ENCODE measurements at regions not wholly inside any gene's neighbourhood (a gene's known extent, or its start where the extent isn't known, plus 50 kb on each side); places are given as distances from the start of the nearest gene placed in this dataset.

DNA sequence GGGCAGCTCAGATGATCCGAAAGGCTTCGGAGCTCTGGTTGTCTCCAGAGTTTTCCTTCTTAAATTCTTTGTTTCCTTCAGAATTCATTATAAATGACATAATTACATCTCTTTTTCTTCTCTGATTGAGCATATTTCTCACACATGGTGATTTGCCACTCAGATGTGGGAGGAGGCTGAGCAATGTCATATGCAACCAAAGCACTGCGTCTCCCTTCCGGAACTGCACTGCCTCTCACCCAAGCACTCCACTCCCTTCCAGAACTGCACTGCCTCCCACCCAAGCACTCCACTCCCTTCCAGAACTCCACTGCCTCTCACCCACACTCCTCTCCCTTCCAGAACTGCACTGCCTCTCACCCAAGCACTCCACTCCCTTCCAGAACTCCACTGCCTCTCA lies 131.5 kb downstream of the SALL1 start:
- TF ChIP-seq JUND (IDR thresholded peaks at IDR 0.05) = no peak
- TF ChIP-seq, protein P1, sequence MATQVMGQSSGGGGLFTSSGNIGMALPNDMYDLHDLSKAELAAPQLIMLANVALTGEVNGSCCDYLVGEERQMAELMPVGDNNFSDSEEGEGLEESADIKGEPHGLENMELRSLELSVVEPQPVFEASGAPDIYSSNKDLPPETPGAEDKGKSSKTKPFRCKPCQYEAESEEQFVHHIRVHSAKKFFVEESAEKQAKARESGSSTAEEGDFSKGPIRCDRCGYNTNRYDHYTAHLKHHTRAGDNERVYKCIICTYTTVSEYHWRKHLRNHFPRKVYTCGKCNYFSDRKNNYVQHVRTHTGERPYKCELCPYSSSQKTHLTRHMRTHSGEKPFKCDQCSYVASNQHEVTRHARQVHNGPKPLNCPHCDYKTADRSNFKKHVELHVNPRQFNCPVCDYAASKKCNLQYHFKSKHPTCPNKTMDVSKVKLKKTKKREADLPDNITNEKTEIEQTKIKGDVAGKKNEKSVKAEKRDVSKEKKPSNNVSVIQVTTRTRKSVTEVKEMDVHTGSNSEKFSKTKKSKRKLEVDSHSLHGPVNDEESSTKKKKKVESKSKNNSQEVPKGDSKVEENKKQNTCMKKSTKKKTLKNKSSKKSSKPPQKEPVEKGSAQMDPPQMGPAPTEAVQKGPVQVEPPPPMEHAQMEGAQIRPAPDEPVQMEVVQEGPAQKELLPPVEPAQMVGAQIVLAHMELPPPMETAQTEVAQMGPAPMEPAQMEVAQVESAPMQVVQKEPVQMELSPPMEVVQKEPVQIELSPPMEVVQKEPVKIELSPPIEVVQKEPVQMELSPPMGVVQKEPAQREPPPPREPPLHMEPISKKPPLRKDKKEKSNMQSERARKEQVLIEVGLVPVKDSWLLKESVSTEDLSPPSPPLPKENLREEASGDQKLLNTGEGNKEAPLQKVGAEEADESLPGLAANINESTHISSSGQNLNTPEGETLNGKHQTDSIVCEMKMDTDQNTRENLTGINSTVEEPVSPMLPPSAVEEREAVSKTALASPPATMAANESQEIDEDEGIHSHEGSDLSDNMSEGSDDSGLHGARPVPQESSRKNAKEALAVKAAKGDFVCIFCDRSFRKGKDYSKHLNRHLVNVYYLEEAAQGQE (IDR thresholded peaks at IDR 0.05; ENCODE audit: low read depth, low read length) = no peak
- TF ChIP-seq, protein P2, sequence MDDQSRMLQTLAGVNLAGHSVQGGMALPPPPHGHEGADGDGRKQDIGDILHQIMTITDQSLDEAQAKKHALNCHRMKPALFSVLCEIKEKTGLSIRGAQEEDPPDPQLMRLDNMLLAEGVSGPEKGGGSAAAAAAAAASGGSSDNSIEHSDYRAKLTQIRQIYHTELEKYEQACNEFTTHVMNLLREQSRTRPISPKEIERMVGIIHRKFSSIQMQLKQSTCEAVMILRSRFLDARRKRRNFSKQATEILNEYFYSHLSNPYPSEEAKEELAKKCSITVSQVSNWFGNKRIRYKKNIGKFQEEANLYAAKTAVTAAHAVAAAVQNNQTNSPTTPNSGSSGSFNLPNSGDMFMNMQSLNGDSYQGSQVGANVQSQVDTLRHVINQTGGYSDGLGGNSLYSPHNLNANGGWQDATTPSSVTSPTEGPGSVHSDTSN (IDR thresholded peaks at IDR 0.05) = no peak
- TF ChIP-seq NFIC (IDR thresholded peaks at IDR 0.05; ENCODE audit: borderline replicate concordance) = no peak
- TF ChIP-seq, protein P3, sequence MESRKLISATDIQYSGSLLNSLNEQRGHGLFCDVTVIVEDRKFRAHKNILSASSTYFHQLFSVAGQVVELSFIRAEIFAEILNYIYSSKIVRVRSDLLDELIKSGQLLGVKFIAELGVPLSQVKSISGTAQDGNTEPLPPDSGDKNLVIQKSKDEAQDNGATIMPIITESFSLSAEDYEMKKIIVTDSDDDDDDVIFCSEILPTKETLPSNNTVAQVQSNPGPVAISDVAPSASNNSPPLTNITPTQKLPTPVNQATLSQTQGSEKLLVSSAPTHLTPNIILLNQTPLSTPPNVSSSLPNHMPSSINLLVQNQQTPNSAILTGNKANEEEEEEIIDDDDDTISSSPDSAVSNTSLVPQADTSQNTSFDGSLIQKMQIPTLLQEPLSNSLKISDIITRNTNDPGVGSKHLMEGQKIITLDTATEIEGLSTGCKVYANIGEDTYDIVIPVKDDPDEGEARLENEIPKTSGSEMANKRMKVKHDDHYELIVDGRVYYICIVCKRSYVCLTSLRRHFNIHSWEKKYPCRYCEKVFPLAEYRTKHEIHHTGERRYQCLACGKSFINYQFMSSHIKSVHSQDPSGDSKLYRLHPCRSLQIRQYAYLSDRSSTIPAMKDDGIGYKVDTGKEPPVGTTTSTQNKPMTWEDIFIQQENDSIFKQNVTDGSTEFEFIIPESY (IDR thresholded peaks at IDR 0.05; ENCODE audit: borderline replicate concordance, low read depth) = no peak
- TF ChIP-seq RFX5 (IDR thresholded peaks at IDR 0.05; ENCODE audit: low read length) = no peak
- TF ChIP-seq, protein P4, sequence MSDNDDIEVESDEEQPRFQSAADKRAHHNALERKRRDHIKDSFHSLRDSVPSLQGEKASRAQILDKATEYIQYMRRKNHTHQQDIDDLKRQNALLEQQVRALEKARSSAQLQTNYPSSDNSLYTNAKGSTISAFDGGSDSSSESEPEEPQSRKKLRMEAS (IDR thresholded peaks at IDR 0.05; ENCODE audit: low read depth) = no peak
- TF ChIP-seq EP300 (IDR thresholded peaks at IDR 0.05; ENCODE audit: borderline replicate concordance in 1 of 2, low read depth in 1 of 2, low read length in 1 of 2) = no peak
- no peak for TF ChIP-seq ELF1 (IDR thresholded peaks at IDR 0.05)
- TF ChIP-seq, protein P5, sequence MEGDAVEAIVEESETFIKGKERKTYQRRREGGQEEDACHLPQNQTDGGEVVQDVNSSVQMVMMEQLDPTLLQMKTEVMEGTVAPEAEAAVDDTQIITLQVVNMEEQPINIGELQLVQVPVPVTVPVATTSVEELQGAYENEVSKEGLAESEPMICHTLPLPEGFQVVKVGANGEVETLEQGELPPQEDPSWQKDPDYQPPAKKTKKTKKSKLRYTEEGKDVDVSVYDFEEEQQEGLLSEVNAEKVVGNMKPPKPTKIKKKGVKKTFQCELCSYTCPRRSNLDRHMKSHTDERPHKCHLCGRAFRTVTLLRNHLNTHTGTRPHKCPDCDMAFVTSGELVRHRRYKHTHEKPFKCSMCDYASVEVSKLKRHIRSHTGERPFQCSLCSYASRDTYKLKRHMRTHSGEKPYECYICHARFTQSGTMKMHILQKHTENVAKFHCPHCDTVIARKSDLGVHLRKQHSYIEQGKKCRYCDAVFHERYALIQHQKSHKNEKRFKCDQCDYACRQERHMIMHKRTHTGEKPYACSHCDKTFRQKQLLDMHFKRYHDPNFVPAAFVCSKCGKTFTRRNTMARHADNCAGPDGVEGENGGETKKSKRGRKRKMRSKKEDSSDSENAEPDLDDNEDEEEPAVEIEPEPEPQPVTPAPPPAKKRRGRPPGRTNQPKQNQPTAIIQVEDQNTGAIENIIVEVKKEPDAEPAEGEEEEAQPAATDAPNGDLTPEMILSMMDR (IDR thresholded peaks at IDR 0.05) = no peak
- TF ChIP-seq EZH2phosphoT487 (IDR thresholded peaks at IDR 0.05; ENCODE audit: borderline replicate concordance, low read depth) = no peak
- TF ChIP-seq, protein P6, sequence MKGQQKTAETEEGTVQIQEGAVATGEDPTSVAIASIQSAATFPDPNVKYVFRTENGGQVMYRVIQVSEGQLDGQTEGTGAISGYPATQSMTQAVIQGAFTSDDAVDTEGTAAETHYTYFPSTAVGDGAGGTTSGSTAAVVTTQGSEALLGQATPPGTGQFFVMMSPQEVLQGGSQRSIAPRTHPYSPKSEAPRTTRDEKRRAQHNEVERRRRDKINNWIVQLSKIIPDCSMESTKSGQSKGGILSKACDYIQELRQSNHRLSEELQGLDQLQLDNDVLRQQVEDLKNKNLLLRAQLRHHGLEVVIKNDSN (IDR thresholded peaks at IDR 0.05; ENCODE audit: borderline replicate concordance, low read depth) = no peak
- no peak for TF ChIP-seq TAF1 (IDR thresholded peaks at IDR 0.05; ENCODE audit: borderline replicate concordance, low read depth, low read length)

Measured in SK-N-SH (cell line).